ENCODE measurements at regions not wholly inside any gene's neighbourhood (a gene's known extent, or its start where the extent isn't known, plus 50 kb on each side); places are given as distances from the start of the nearest gene placed in this dataset.

DNA sequence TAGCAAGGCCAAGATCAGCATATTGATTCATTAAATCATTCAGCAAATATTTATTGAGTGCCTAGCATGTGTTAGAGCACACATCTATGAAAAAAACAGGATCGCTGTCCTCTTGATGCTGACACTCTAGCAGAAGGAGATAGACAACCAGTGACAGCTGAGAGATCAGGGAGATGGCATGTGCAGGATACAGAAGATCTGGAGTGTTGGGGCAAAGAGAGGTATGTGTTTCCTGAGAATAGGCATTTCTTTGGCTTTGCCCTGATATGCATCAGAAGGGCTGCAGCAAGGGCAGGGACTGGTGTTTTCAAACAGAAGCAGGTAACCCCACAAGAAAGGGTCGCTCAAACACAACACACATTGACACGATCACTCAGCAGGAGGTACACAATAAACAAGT lies 423.4 kb downstream of the FOXO1 start:
- Histone ChIP-seq H3K79me1 (ENCODE audit: low read length) (no peaks in the 10 kb centered on the region), H3K79me2 (ENCODE audit: control insufficient read depth, insufficient read depth, low read length, poor library complexity) (no peaks in the 10 kb centered on the region), H3K36me3 (ENCODE audit: control insufficient read depth in 1 of 2, insufficient read depth in 2 of 2, low read length in 2 of 2) (no peaks in the 10 kb centered on the region), H2AK5ac (ENCODE audit: low read length) (no peak overlapping the region), H2BK120ac (ENCODE audit: insufficient read depth, low read length, poor library complexity) (no peak overlapping the region), H3K14ac (ENCODE audit: low read length) (no peak overlapping the region), H4K8ac (ENCODE audit: low read depth, low read length) (no peak overlapping the region), H2BK5ac (ENCODE audit: low read depth, low read length, poor library complexity) (no peak overlapping the region), H3K4me1 (ENCODE audit: control insufficient read depth in 1 of 2, insufficient read depth in 2 of 2, low read length in 2 of 2) (no peaks in the 10 kb centered on the region), H3K9me3 (ENCODE audit: insufficient read depth, low read depth, low read length) (peaks cover 2% of the 10 kb centered on the region), H3K18ac (ENCODE audit: low read length) (no peak overlapping the region), H3K27me3 (ENCODE audit: insufficient read depth, low read length) (no peaks in the 10 kb centered on the region), H4K12ac (ENCODE audit: low read depth, low read length) (no peak overlapping the region), H3K9ac (ENCODE audit: low read length) (no peak overlapping the region), H2AFZ (ENCODE audit: insufficient read depth, low read length, poor library complexity) (no peak overlapping the region), H4K91ac (ENCODE audit: low read depth, low read length) (no peak overlapping the region), H3K4me3 (ENCODE audit: low read depth, low read length) (no peak overlapping the region), H3K23ac (ENCODE audit: low read length) (no peak overlapping the region), H2BK12ac (ENCODE audit: low read length) (no peak overlapping the region), H3K4ac (ENCODE audit: low read depth, low read length) (no peak overlapping the region), H3K27ac (ENCODE audit: low read depth, low read length) (no peak overlapping the region), H3K4me2 (ENCODE audit: low read length) (no peak overlapping the region)
- DNase-seq: no peak
- no CpG with 5 or more reads among the region's 3 CpGs for WGBS (ENCODE audit: extremely low coverage, insufficient coverage, insufficient read length)

DNA sequence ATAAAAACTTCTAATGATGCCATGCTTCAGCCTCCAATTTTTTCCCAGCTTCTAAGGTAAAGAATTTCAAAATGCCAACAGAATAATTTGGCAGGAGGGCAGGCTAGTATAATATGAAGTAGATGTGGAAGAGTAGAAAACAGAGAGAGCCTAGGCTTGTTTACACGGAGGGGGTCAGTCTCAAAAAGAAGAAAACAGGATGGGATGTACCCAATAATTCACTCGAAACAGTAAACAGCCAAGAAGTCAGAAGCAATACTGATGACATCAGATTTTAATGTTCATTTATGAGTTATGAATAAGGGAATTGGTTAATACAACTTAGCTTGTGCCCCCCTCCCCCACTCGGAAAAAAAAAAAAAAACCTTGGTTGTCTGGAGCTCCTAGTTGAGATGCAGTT lies 422.5 kb downstream of the FOXO1 start:
- Histone ChIP-seq H3K27ac (ENCODE audit: low read depth, low read length) (no peak overlapping the region), H3K4me1 (ENCODE audit: control insufficient read depth in 1 of 2, insufficient read depth in 2 of 2, low read length in 2 of 2) (no peaks in the 10 kb centered on the region), H3K18ac (ENCODE audit: low read length) (no peak overlapping the region), H3K4me2 (ENCODE audit: low read length) (no peak overlapping the region), H3K79me2 (ENCODE audit: control insufficient read depth, insufficient read depth, low read length, poor library complexity) (no peaks in the 10 kb centered on the region), H3K4me3 (ENCODE audit: low read depth, low read length) (no peak overlapping the region), H3K14ac (ENCODE audit: low read length) (no peak overlapping the region), H4K8ac (ENCODE audit: low read depth, low read length) (no peak overlapping the region), H2BK12ac (ENCODE audit: low read length) (no peak overlapping the region), H3K9me3 (ENCODE audit: insufficient read depth, low read depth, low read length) (no peaks in the 10 kb centered on the region), H3K79me1 (ENCODE audit: low read length) (no peaks in the 10 kb centered on the region), H2BK120ac (ENCODE audit: insufficient read depth, low read length, poor library complexity) (no peak overlapping the region), H2BK5ac (ENCODE audit: low read depth, low read length, poor library complexity) (no peak overlapping the region), H2AK5ac (ENCODE audit: low read length) (no peak overlapping the region), H3K23ac (ENCODE audit: low read length) (no peak overlapping the region), H4K12ac (ENCODE audit: low read depth, low read length) (no peak overlapping the region), H4K91ac (ENCODE audit: low read depth, low read length) (no peak overlapping the region), H3K27me3 (ENCODE audit: insufficient read depth, low read length) (no peaks in the 10 kb centered on the region), H3K36me3 (ENCODE audit: control insufficient read depth in 1 of 2, insufficient read depth in 2 of 2, low read length in 2 of 2) (no peaks in the 10 kb centered on the region), H3K4ac (ENCODE audit: low read depth, low read length) (no peak overlapping the region), H3K9ac (ENCODE audit: low read length) (no peak overlapping the region), H2AFZ (ENCODE audit: insufficient read depth, low read length, poor library complexity) (no peak overlapping the region)
- DNase-seq: no peak
- WGBS (ENCODE audit: extremely low coverage, insufficient coverage, insufficient read length): no CpG with 5 or more reads among the region's 3 CpGs

DNA sequence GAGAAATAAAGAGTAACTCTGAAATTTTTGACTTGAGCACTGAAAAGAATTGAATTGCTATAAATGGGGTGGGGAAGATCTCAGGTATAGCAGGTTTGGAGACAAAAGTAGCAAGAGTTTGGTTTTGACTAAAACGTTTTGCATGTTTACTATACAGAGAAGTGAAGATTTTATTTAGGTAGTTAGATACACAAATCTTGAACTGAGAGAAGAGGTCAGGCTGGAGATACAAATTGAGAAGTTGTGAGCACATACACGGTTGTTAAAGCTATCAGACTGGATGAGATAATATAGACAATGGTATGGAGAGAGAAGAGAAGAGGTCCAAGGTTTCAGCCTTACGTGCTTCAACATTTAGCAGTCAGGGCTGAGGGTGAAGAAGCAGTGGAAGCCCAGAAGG lies 420.9 kb downstream of the FOXO1 start:
- no peak overlapping the region for H3K18ac ChIP-seq (ENCODE audit: low read length)
- H3K4me2 ChIP-seq (ENCODE audit: low read length): no peak overlapping the region
- H2AK5ac ChIP-seq (ENCODE audit: low read length): no peak overlapping the region
- no peaks in the 10 kb centered on the region for H3K9me3 ChIP-seq (ENCODE audit: insufficient read depth, low read depth, low read length)
- H2BK120ac ChIP-seq (ENCODE audit: insufficient read depth, low read length, poor library complexity): no peak overlapping the region
- no CpG with 5 or more reads among the region's 3 CpGs for WGBS (ENCODE audit: extremely low coverage, insufficient coverage, insufficient read length)
- H3K9ac ChIP-seq (ENCODE audit: low read length): no peak overlapping the region
- H3K4me1 ChIP-seq (ENCODE audit: control insufficient read depth in 1 of 2, insufficient read depth in 2 of 2, low read length in 2 of 2): no peaks in the 10 kb centered on the region
- no peak overlapping the region for H3K14ac ChIP-seq (ENCODE audit: low read length)
- H2BK12ac ChIP-seq (ENCODE audit: low read length): no peak overlapping the region
- no peak overlapping the region for H2AFZ ChIP-seq (ENCODE audit: insufficient read depth, low read length, poor library complexity)
- H3K79me1 ChIP-seq (ENCODE audit: low read length): no peaks in the 10 kb centered on the region
- H3K4ac ChIP-seq (ENCODE audit: low read depth, low read length): no peak overlapping the region
- no peak overlapping the region for H4K8ac ChIP-seq (ENCODE audit: low read depth, low read length)
- no peak overlapping the region for H4K12ac ChIP-seq (ENCODE audit: low read depth, low read length)
- no peaks in the 10 kb centered on the region for H3K79me2 ChIP-seq (ENCODE audit: control insufficient read depth, insufficient read depth, low read length, poor library complexity)
- no peak overlapping the region for H3K23ac ChIP-seq (ENCODE audit: low read length)
- no peak overlapping the region for H3K4me3 ChIP-seq (ENCODE audit: low read depth, low read length)
- no peak for DNase-seq
- H3K36me3 ChIP-seq (ENCODE audit: control insufficient read depth in 1 of 2, insufficient read depth in 2 of 2, low read length in 2 of 2): no peaks in the 10 kb centered on the region
- no peak overlapping the region for H3K27ac ChIP-seq (ENCODE audit: low read depth, low read length)
- no peaks in the 10 kb centered on the region for H3K27me3 ChIP-seq (ENCODE audit: insufficient read depth, low read length)
- H2BK5ac ChIP-seq (ENCODE audit: low read depth, low read length, poor library complexity): no peak overlapping the region
- no peak overlapping the region for H4K91ac ChIP-seq (ENCODE audit: low read depth, low read length)

DNA sequence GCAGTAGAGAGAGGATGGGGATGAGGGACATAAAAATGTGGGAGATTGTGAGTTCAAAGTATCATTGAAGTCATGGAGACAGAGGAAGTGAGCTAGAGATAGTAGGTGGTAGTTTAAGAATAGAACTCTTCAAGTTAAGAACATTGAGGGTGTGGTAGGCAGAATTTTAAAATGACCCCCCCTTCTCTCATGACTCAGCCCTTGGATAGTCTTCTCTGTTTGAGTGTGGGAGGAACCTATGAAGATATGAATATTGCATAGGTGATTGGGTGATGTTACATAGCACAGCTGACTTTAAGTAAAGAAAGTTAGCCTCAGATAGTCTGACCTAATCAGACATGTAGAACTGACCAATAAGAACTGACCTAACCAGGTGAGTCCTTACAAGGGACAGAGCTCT lies 418.6 kb downstream of the FOXO1 start:
- Histone ChIP-seq H3K79me2 (ENCODE audit: control insufficient read depth, insufficient read depth, low read length, poor library complexity) (no peaks in the 10 kb centered on the region), H2BK12ac (ENCODE audit: low read length) (no peak overlapping the region), H3K9ac (ENCODE audit: low read length) (no peak overlapping the region), H2BK5ac (ENCODE audit: low read depth, low read length, poor library complexity) (no peak overlapping the region), H3K36me3 (ENCODE audit: control insufficient read depth in 1 of 2, insufficient read depth in 2 of 2, low read length in 2 of 2) (no peaks in the 10 kb centered on the region), H3K4me2 (ENCODE audit: low read length) (no peak overlapping the region), H2BK120ac (ENCODE audit: insufficient read depth, low read length, poor library complexity) (no peak overlapping the region), H3K14ac (ENCODE audit: low read length) (no peak overlapping the region), H2AK5ac (ENCODE audit: low read length) (no peak overlapping the region), H4K91ac (ENCODE audit: low read depth, low read length) (no peak overlapping the region), H4K12ac (ENCODE audit: low read depth, low read length) (no peak overlapping the region), H3K4me3 (ENCODE audit: low read depth, low read length) (no peak overlapping the region), H3K4ac (ENCODE audit: low read depth, low read length) (no peak overlapping the region), H2AFZ (ENCODE audit: insufficient read depth, low read length, poor library complexity) (no peak overlapping the region), H3K27ac (ENCODE audit: low read depth, low read length) (no peak overlapping the region), H3K79me1 (ENCODE audit: low read length) (no peaks in the 10 kb centered on the region), H3K18ac (ENCODE audit: low read length) (no peak overlapping the region), H3K27me3 (ENCODE audit: insufficient read depth, low read length) (no peaks in the 10 kb centered on the region), H3K4me1 (ENCODE audit: control insufficient read depth in 1 of 2, insufficient read depth in 2 of 2, low read length in 2 of 2) (no peaks in the 10 kb centered on the region), H4K8ac (ENCODE audit: low read depth, low read length) (no peak overlapping the region), H3K23ac (ENCODE audit: low read length) (no peak overlapping the region), H3K9me3 (ENCODE audit: insufficient read depth, low read depth, low read length) (no peaks in the 10 kb centered on the region)
- DNase-seq: no peak

Data from trophoblast cell (in vitro differentiated cells and primary cell).